SK-N-MC (cell line): ENCODE measurements at regions not wholly inside any gene's neighbourhood (a gene's known extent, or its start where the extent isn't known, plus 50 kb on each side); places are given as distances from the start of the nearest gene placed in this dataset.

Experiments used
- EZH2 ChIP-seq: fragments of 200-600 bp; sonication (generic); IDR thresholded peaks from one replicate; pipeline ENCODE4 v1.6.1; 2017; ENCODE audit warnings: antibody characterized with exemption
- POLR2AphosphoS5 ChIP-seq: IDR thresholded peaks from 2 replicates; pipeline ENCODE4 v1.6.1; 2012; ENCODE audit warnings: mild to moderate bottlenecking, low read depth, low read length, borderline replicate concordance

DNA sequence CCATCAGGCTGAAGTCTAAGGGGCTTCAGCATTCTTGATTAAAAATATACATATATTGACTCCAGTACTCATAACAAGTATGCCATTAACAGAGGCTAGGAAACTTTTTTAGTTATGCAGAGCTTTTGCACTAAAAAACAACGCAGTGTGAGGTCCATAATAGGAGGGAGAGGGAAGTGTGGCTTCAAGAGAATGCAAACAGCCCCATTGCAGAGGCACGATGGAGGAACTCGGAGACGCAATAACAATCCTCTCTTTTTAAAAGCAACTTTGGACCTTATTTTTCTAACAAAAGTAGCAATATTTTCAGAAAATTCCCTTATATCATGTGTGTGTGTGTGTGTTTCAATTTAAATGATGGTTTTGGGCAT lies 150.0 kb upstream of the PTCH1 start:
- TF ChIP-seq EZH2 = no peak
- no peak for TF ChIP-seq POLR2AphosphoS5
